Vagina (tissue), 2 donors: ENCODE measurements at regions not wholly inside any gene's neighbourhood (a gene's known extent, or its start where the extent isn't known, plus 50 kb on each side); places are given as distances from the start of the nearest gene placed in this dataset.

Experiments
- DNase-seq, 2 donors: peaks; one replicate each; pipeline ENCODE4 v3.0.0-alpha.2; 2017; ENCODE audit errors: extremely low spot score in 2 of 2
- H3K27ac ChIP-seq: fragments of 200-600 bp; sonication (generic); one replicate; pipeline ENCODE4 v1.5.1; 2019
- H3K27me3 ChIP-seq: fragments of 200-600 bp; sonication (generic); one replicate; pipeline ENCODE4 v1.5.1; 2019
- H3K36me3 ChIP-seq, 2 donors: fragments of 200-600 bp; sonication (generic); one replicate each; pipeline ENCODE4 v1.5.1; 2017 to 2019
- H3K4me1 ChIP-seq: fragments of 200-600 bp; sonication (generic); one replicate; pipeline ENCODE4 v1.5.1; 2019
- H3K4me3 ChIP-seq, 2 donors: fragments of 200-600 bp; sonication (generic); 1 replicate in 1 of 2; 2 replicates in 1 of 2; pipeline ENCODE4 v1.5.1; 2016 to 2019
- H3K9me3 ChIP-seq: fragments of 200-600 bp; sonication (generic); one replicate; pipeline ENCODE4 v1.5.1; 2019
- CTCF ChIP-seq, 3 experiments: fragments of 450-650 bp in 2 of 3; fragments of 200-600 bp in 1 of 3; sonication (generic) in 1 of 3; IDR thresholded peaks; one replicate each; pipeline ENCODE4 v1.5.1; 2017 to 2019; ENCODE audit warnings: antibody characterized with exemption in 3 of 3, mild to moderate bottlenecking in 2 of 3, moderate library complexity in 2 of 3
- POLR2A ChIP-seq, 2 donors: fragments of 450-650 bp; IDR thresholded peaks; one replicate each; pipeline ENCODE4 v1.6.1; 2017; ENCODE audit warnings: antibody characterized with exemption in 2 of 2, mild to moderate bottlenecking in 2 of 2, moderate library complexity in 2 of 2
- POLR2AphosphoS5 ChIP-seq, 2 donors: sonication (generic); formaldehyde crosslinking; IDR thresholded peaks; one replicate each; pipeline ENCODE4 v1.9.0; 2017; ENCODE audit warnings: antibody characterized with exemption in 2 of 2, mild to moderate bottlenecking in 2 of 2, low read depth in 1 of 2; ENCODE audit not compliant: insufficient read depth in 1 of 2
- intact Hi-C: fragments of 100-400 bp; cut with DNase I; formaldehyde crosslinking; loops from one replicate; pipeline ENCODE4 v1.15.1; 2023

DNA sequence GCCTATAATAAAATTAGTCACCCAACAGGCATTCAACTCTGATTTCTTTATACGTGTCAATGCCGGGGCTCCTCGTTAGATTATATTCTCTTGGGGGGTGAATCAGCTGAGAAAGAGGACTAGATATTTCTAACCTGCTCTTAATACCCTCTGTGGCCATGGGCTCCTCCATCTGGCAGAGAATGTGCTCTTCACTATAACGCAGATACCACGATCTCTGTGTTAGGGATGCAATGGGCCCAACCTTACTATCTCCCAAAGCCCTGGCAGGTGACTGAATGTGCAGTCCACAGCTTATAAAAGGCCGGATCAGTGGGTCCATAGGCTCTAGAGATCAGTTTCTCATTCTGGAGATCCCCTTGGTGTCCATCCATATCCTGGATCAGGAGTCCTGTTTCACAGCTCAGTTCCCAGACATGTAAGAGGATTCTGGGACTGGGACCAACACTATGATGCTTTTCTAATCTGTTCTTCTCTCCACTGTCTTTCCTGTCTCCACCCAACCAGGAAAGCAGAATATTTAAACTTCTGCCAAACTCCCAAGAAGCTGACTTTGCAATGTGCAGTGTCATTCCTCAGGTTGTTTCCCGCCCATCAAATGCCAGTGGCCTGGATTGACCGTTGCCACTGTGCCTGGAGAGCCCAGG lies 71.4 kb upstream of the CELF4 start:
- no peak for TF ChIP-seq POLR2A (IDR thresholded peaks at IDR 0.05)
- TF ChIP-seq POLR2AphosphoS5 (IDR thresholded peaks at IDR 0.05; ENCODE audit: insufficient read depth in 1 of 2, low read depth in 1 of 2) = no peak
- no peak for TF ChIP-seq CTCF (IDR thresholded peaks at IDR 0.05)
- intact Hi-C loops = no loop called here

GRCh38 chr18:37634516-37634915 lies 68.9 kb upstream of the CELF4 start:
- Histone ChIP-seq H3K27ac (no peak overlapping the region), H3K36me3 (no peaks in the 10 kb centered on the region), H3K4me1 (no peaks in the 10 kb centered on the region), H3K9me3 (no peaks in the 10 kb centered on the region), H3K4me3 (no peak overlapping the region), H3K27me3 (no peaks in the 10 kb centered on the region)
- TF ChIP-seq POLR2AphosphoS5 (IDR thresholded peaks at IDR 0.05; ENCODE audit: insufficient read depth in 1 of 2, low read depth in 1 of 2) (no peak), POLR2A (IDR thresholded peaks at IDR 0.05) (no peak), CTCF (IDR thresholded peaks at IDR 0.05) (no peak)
- peak in 1 of 2 donors; percentile 83 for DNase-seq
- intact Hi-C loops = no loop called here

More for the DNA sequence above, 71.4 kb upstream of the CELF4 start:
- H3K4me1 ChIP-seq = no peaks in the 10 kb centered on the region
- H3K36me3 ChIP-seq = no peaks in the 10 kb centered on the region
- no peak overlapping the region for H3K4me3 ChIP-seq
- no peaks in the 10 kb centered on the region for H3K9me3 ChIP-seq
- H3K27ac ChIP-seq = no peak overlapping the region
- peak in 1 of 2 donors; percentile 60 for DNase-seq
- no peaks in the 10 kb centered on the region for H3K27me3 ChIP-seq

DNA sequence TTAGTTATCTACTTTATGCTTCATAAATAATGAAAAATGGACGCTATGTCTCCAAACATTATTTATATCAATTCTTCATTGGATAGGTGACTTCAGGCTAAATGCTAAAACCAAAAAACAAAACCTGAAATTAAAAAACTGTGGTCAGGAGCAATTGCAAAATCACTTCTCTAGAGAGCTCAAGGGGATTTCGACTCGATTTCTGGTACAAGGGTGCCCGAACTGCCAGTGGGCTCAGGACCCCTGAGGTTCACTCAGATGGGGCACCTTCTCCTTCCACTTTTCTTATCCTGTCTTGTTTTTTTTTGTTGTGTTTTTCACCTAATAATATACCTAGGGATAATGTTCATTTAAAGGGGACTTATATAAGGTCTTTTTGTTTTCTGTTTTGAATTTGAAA lies 65.8 kb upstream of the CELF4 start:
- Histone ChIP-seq H3K36me3 (no peaks in the 10 kb centered on the region), H3K27me3 (no peaks in the 10 kb centered on the region), H3K4me3 (no peak overlapping the region), H3K9me3 (no peaks in the 10 kb centered on the region), H3K4me1 (no peaks in the 10 kb centered on the region), H3K27ac (no peak overlapping the region)
- DNase-seq = no peak
- intact Hi-C loops = no loop called here
- TF ChIP-seq POLR2A (IDR thresholded peaks at IDR 0.05) (no peak), POLR2AphosphoS5 (IDR thresholded peaks at IDR 0.05; ENCODE audit: insufficient read depth in 1 of 2, low read depth in 1 of 2) (no peak), CTCF (IDR thresholded peaks at IDR 0.05) (no peak)

- intact Hi-C loops = no loop called here
- Histone ChIP-seq H3K4me3 (no peak overlapping the region), H3K27me3 (no peaks in the 10 kb centered on the region), H3K27ac (no peak overlapping the region), H3K4me1 (no peaks in the 10 kb centered on the region), H3K36me3 (no peaks in the 10 kb centered on the region), H3K9me3 (no peaks in the 10 kb centered on the region)
- no peak for TF ChIP-seq CTCF (IDR thresholded peaks at IDR 0.05)
- TF ChIP-seq POLR2AphosphoS5 (IDR thresholded peaks at IDR 0.05; ENCODE audit: insufficient read depth in 1 of 2, low read depth in 1 of 2) = no peak
- no peak for TF ChIP-seq POLR2A (IDR thresholded peaks at IDR 0.05)
- DNase-seq = peak in 1 of 2 donors; percentile 18
These were observed 64.7 kb upstream of the CELF4 start for GRCh38 chr18:37630334-37630733.

DNA sequence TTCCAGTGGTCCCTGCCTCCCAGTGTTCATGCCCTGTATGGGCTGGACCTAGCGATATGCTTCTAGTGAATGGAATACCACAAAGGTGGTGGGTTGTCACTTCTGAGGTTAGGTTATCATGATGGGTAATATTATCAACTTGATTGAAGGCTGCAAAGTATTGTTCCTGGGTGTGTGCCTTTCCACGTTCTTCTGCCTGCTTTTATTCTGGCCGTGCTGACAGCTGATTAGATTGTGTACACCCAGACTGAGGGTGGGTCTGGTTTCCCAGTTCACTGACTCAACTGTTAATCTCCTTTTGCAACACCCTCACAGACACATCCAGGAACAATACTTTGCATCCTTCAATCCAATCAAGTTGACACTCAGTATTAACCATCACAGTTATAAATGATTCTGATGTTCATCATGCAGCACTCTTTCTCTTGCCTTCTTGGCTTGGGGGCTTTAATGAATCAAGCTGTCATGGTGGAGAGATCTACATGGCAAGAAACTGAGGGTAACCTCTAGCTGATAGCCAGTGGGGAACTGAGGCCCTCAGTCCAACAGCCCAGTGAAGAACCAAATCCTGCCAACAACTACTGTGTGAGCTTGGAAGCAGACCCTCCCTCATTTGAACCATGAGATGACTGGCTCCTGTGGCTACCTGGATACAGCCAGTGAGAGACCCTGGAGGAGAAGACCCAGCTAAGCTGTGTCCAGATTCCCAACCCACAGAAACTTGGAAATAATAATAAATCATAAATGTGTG lies 63.0 kb upstream of the CELF4 start:
- TF ChIP-seq POLR2A (IDR thresholded peaks at IDR 0.05) (no peak), CTCF (IDR thresholded peaks at IDR 0.05) (no peak), POLR2AphosphoS5 (IDR thresholded peaks at IDR 0.05; ENCODE audit: insufficient read depth in 1 of 2, low read depth in 1 of 2) (no peak)
- peak in 1 of 2 donors; percentile 65 for DNase-seq
- intact Hi-C loops = no loop called here

More for the DNA sequence above, 63.0 kb upstream of the CELF4 start:
- H3K4me1 ChIP-seq = no peaks in the 10 kb centered on the region
- H3K27ac ChIP-seq = no peak overlapping the region
- no peaks in the 10 kb centered on the region for H3K36me3 ChIP-seq
- no peak overlapping the region for H3K4me3 ChIP-seq
- H3K9me3 ChIP-seq = no peaks in the 10 kb centered on the region
- no peaks in the 10 kb centered on the region for H3K27me3 ChIP-seq
